Loucy (cell line): ENCODE measurements at regions not wholly inside any gene's neighbourhood (a gene's known extent, or its start where the extent isn't known, plus 50 kb on each side); places are given as distances from the start of the nearest gene placed in this dataset.

Source experiments
- H2AFZ ChIP-seq: fragments of 200-600 bp; sonication (generic); 2 replicates; pipeline ENCODE4 v1.6.0; 2016; ENCODE audit warnings: antibody characterized with exemption, mild to moderate bottlenecking, low read length, moderate library complexity
- H3F3A ChIP-seq: fragments of 200-600 bp; 2 replicates; pipeline ENCODE4 v1.6.0; 2016; ENCODE audit warnings: antibody characterized with exemption, low read depth, mild to moderate bottlenecking
- H3K27me3 ChIP-seq: fragments of 200-600 bp; sonication (generic); 2 replicates; pipeline ENCODE4 v1.6.1; 2014; ENCODE audit warnings: low read length, mild to moderate bottlenecking; ENCODE audit not compliant: insufficient read depth, poor library complexity, severe bottlenecking
- H3K36me3 ChIP-seq: fragments of 200-600 bp; sonication (generic); 2 replicates; pipeline ENCODE4 v1.6.1; 2016; ENCODE audit warnings: low read length; ENCODE audit not compliant: insufficient read depth
- H3K4me1 ChIP-seq: fragments of 200-600 bp; sonication (generic); 2 replicates; pipeline ENCODE4 v1.5.1; 2014; ENCODE audit warnings: low read length, mild to moderate bottlenecking; ENCODE audit not compliant: insufficient read depth, poor library complexity, severe bottlenecking
- H3K4me2 ChIP-seq: fragments of 200-600 bp; sonication (generic); 2 replicates; pipeline ENCODE4 v1.6.0; 2014; ENCODE audit warnings: antibody characterized with exemption, low read length, low read depth, mild to moderate bottlenecking; ENCODE audit not compliant: poor library complexity, severe bottlenecking
- H3K4me3 ChIP-seq: fragments of 200-600 bp; sonication (generic); 2 replicates; pipeline ENCODE4 v1.5.1; 2014; ENCODE audit warnings: low read length, mild to moderate bottlenecking, mixed read lengths; ENCODE audit not compliant: poor library complexity, severe bottlenecking
- H3K79me2 ChIP-seq: fragments of 200-600 bp; sonication (generic); 2 replicates; pipeline ENCODE4 v1.6.1; 2014; ENCODE audit warnings: low read length; ENCODE audit not compliant: insufficient read depth
- H3K9ac ChIP-seq: fragments of 200-600 bp; sonication (generic); 2 replicates; pipeline ENCODE4 v1.6.0; 2014; ENCODE audit warnings: mild to moderate bottlenecking, low read depth, low read length, moderate library complexity; ENCODE audit not compliant: poor library complexity, severe bottlenecking
- H3K9me2 ChIP-seq: fragments of 200-600 bp; sonication (generic); replicated peaks from 2 replicates; pipeline ENCODE4 v1.6.1; 2016; ENCODE audit warnings: low read depth, low read length, mixed read lengths
- H3K9me3 ChIP-seq: fragments of 200-600 bp; sonication (generic); 2 replicates; pipeline ENCODE4 v1.6.1; 2014; ENCODE audit warnings: mild to moderate bottlenecking, antibody characterized with exemption, low read length, low read depth; ENCODE audit not compliant: insufficient read depth
- H4K20me1 ChIP-seq: fragments of 200-600 bp; sonication (generic); 2 replicates; pipeline ENCODE4 v1.6.0; 2014; ENCODE audit warnings: antibody characterized with exemption, low read length, mild to moderate bottlenecking; ENCODE audit not compliant: insufficient read depth, poor library complexity, severe bottlenecking
- CTCF ChIP-seq: fragments of 200-600 bp; sonication (generic); conservative IDR thresholded peaks from 2 replicates; pipeline ENCODE4 v1.5.1; 2014; ENCODE audit warnings: mild to moderate bottlenecking, antibody characterized with exemption, low read length
- EZH2phosphoT487 ChIP-seq: fragments of 200-600 bp; IDR thresholded peaks from 2 replicates; pipeline ENCODE4 v1.6.1; 2018; ENCODE audit warnings: antibody characterized with exemption, mild to moderate bottlenecking, moderate library complexity, borderline replicate concordance

- no peaks in the 10 kb centered on the region for H3K9me2 ChIP-seq
- no peaks in the 10 kb centered on the region for H3F3A ChIP-seq
- no peaks in the 10 kb centered on the region for H3K4me1 ChIP-seq
- no peaks in the 10 kb centered on the region for H3K36me3 ChIP-seq
- no peak overlapping the region for H3K4me3 ChIP-seq
- no peaks in the 10 kb centered on the region for H3K9me3 ChIP-seq
- no peak overlapping the region for H3K9ac ChIP-seq
- no peak overlapping the region for H2AFZ ChIP-seq
- peaks cover 8% of the 10 kb centered on the region for H3K27me3 ChIP-seq
- H3K4me2 ChIP-seq = no peak overlapping the region
- TF ChIP-seq CTCF (no peak), EZH2phosphoT487 (no peak)
- H4K20me1 ChIP-seq = no peaks in the 10 kb centered on the region
- H3K79me2 ChIP-seq = no peaks in the 10 kb centered on the region
Measured at GRCh38 chr20:41881466-41882046, 263.4 kb upstream of the CHD6 start.

- Histone ChIP-seq H3K79me2 (no peaks in the 10 kb centered on the region), H3K27me3 (peaks cover 8% of the 10 kb centered on the region)
- TF ChIP-seq EZH2phosphoT487 (no peak), CTCF (no peak)
Measured at GRCh38 chr20:41879123-41879522, 260.9 kb upstream of the CHD6 start.

DNA sequence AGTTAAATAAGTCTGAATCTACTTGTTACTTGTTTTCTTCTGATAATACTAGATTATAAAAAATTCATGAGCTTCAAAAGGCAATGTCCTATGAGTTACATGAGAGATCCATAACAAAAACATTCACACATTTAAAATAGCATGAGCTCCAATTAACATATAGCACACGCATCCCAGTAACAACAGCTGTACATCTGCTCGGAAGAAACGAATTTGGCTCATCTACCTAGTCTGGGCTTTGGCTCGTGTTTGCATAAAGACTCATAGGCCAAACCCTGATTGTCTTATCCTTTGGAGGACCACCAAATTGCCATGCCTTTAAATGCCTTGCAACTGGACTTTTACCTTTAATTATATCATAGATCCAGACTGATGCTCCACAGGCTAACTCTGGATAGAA lies 259.7 kb upstream of the CHD6 start:
- Histone ChIP-seq H3K4me2 (no peak overlapping the region), H3K36me3 (no peaks in the 10 kb centered on the region), H3K79me2 (no peaks in the 10 kb centered on the region), H3F3A (no peaks in the 10 kb centered on the region), H3K27me3 (peaks cover 8% of the 10 kb centered on the region), H3K9me3 (no peaks in the 10 kb centered on the region), H3K4me1 (no peaks in the 10 kb centered on the region), H4K20me1 (no peaks in the 10 kb centered on the region), H3K9me2 (no peaks in the 10 kb centered on the region), H3K9ac (no peak overlapping the region), H3K4me3 (no peak overlapping the region), H2AFZ (no peak overlapping the region)
- TF ChIP-seq CTCF = no peak
- no peak for TF ChIP-seq EZH2phosphoT487

More at GRCh38 chr20:41879123-41879522, 260.9 kb upstream of the CHD6 start:
- Histone ChIP-seq H3K36me3 (no peaks in the 10 kb centered on the region), H3K4me3 (no peak overlapping the region), H3K9me2 (no peaks in the 10 kb centered on the region), H3K4me1 (no peaks in the 10 kb centered on the region), H4K20me1 (no peaks in the 10 kb centered on the region), H3K9ac (no peak overlapping the region), H3K4me2 (no peak overlapping the region), H2AFZ (no peak overlapping the region), H3K9me3 (no peaks in the 10 kb centered on the region), H3F3A (no peaks in the 10 kb centered on the region)
